Stomach (tissue), 8 donors: ENCODE measurements at regions not wholly inside any gene's neighbourhood (a gene's known extent, or its start where the extent isn't known, plus 50 kb on each side); places are given as distances from the start of the nearest gene placed in this dataset.

ENCODE experiments used
- DNase-seq, 2 donors: peaks; one replicate each; pipeline versions ENCODE4 v3.0.0 to v3.0.0-alpha.2; 2013 to 2019
- H3K27ac ChIP-seq, 5 donors: fragments of 200-600 bp in 4 of 5; sonication (generic) in 4 of 5; one replicate each; pipeline ENCODE4 v1.5.1; 2013 to 2019; ENCODE audit warnings: mild to moderate bottlenecking in 1 of 5, moderate library complexity in 1 of 5
- H3K27me3 ChIP-seq, 3 donors: fragments of 200-600 bp; sonication (generic); one replicate each; pipeline ENCODE4 v1.5.1; 2017 to 2019; ENCODE audit warnings: mixed run types in 1 of 3
- H3K36me3 ChIP-seq, 4 donors: fragments of 200-600 bp; sonication (generic); 1 replicate in 3 of 4; 2 replicates in 1 of 4; pipeline ENCODE4 v1.5.1; 2016 to 2019
- H3K4me1 ChIP-seq, 4 donors: fragments of 200-600 bp; sonication (generic); one replicate each; pipeline ENCODE4 v1.5.1; 2016 to 2019
- H3K4me3 ChIP-seq, 4 donors: fragments of 200-600 bp; sonication (generic) in 3 of 4; one replicate each; pipeline ENCODE4 v1.5.1; 2016 to 2019; ENCODE audit warnings: mild to moderate bottlenecking in 1 of 4
- H3K9me3 ChIP-seq, 4 donors: fragments of 200-600 bp; sonication (generic); one replicate each; pipeline ENCODE4 v1.5.1; 2016 to 2019
- EP300 ChIP-seq: sonication (generic); formaldehyde crosslinking; IDR thresholded peaks from one replicate; pipeline ENCODE4 v1.6.1; 2017; ENCODE audit warnings: antibody characterized with exemption
- POLR2A ChIP-seq, 4 donors: fragments of 450-650 bp; IDR thresholded peaks; one replicate each; pipeline ENCODE4 v1.6.1; 2016; ENCODE audit warnings: antibody characterized with exemption in 4 of 4, control low read depth in 2 of 4, mild to moderate bottlenecking in 1 of 4, moderate library complexity in 1 of 4
- POLR2AphosphoS5 ChIP-seq, 3 donors: sonication (generic); formaldehyde crosslinking; IDR thresholded peaks; one replicate each; pipeline ENCODE4 v1.6.1; 2016; ENCODE audit warnings: antibody characterized with exemption in 3 of 3
- WGBS, 5 donors: extraction: QIAGEN DNeasy Blood & Tissue Kit in 3 of 5; methylation state at CpG; one replicate each; pipeline versions ENCODE4 v1.1.5 to v1.1.7; 2013 to 2018; 5-methylcytosine and 5-hydroxymethylcytosine counted together
- intact Hi-C: fragments of 100-400 bp; cut with DNase I; formaldehyde crosslinking; loops from one replicate; pipeline ENCODE4 v1.15.1; 2023; ENCODE audit warnings: low total_unique reads
- TF ChIP-seq, protein P1 (sequence below), 7 experiments: fragments of 450-650 bp in 4 of 7; fragments of 200-600 bp in 3 of 7; sonication (generic) in 3 of 7; IDR thresholded peaks; one replicate each; pipeline ENCODE4 v1.5.1; 2016 to 2019; ENCODE audit warnings: antibody characterized with exemption in 7 of 7, control low read depth in 2 of 7, mild to moderate bottlenecking in 1 of 7
- donor health status: healthy with polysubstance abuse.
- donor health status: Bipolar disorder and iron deficiency.
- donor health status: healthy.

DNA sequence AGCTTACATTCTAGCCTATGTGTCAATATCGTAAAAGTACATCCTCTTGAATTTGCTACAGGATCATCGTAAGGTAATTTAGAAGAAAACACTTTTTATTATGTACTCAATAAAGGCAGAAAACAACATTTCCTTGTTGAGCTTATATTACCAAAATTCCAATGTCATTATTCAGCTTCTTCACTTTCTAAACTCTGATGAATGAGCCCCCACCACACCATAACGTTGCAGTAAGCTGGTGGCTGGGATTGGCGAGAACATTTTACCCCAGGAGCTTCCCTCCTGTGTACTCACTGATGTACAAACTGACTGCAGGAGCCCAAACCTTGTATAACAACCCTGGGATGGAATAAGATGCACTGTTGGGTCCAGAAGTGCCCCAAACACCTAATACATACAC lies 238.1 kb upstream of the MARCKS start:
- intact Hi-C loops = no loop called here
- Histone ChIP-seq H3K4me1 (no peaks in the 10 kb centered on the region), H3K36me3 (no peaks in the 10 kb centered on the region), H3K27ac (no peak overlapping the region), H3K4me3 (no peak overlapping the region), H3K9me3 (no peaks in the 10 kb centered on the region), H3K27me3 (no peaks in the 10 kb centered on the region)
- WGBS, 5 donors = 74 to 76% (median 75%) methylated on average over 4 of the region's 4 CpGs
- TF ChIP-seq POLR2A (IDR thresholded peaks at IDR 0.05) = no peak
- TF ChIP-seq, protein P1, sequence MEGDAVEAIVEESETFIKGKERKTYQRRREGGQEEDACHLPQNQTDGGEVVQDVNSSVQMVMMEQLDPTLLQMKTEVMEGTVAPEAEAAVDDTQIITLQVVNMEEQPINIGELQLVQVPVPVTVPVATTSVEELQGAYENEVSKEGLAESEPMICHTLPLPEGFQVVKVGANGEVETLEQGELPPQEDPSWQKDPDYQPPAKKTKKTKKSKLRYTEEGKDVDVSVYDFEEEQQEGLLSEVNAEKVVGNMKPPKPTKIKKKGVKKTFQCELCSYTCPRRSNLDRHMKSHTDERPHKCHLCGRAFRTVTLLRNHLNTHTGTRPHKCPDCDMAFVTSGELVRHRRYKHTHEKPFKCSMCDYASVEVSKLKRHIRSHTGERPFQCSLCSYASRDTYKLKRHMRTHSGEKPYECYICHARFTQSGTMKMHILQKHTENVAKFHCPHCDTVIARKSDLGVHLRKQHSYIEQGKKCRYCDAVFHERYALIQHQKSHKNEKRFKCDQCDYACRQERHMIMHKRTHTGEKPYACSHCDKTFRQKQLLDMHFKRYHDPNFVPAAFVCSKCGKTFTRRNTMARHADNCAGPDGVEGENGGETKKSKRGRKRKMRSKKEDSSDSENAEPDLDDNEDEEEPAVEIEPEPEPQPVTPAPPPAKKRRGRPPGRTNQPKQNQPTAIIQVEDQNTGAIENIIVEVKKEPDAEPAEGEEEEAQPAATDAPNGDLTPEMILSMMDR (IDR thresholded peaks at IDR 0.05) = no peak
- no peak for TF ChIP-seq EP300
- TF ChIP-seq POLR2AphosphoS5 (IDR thresholded peaks at IDR 0.05) = no peak
- DNase-seq = no peak

DNA sequence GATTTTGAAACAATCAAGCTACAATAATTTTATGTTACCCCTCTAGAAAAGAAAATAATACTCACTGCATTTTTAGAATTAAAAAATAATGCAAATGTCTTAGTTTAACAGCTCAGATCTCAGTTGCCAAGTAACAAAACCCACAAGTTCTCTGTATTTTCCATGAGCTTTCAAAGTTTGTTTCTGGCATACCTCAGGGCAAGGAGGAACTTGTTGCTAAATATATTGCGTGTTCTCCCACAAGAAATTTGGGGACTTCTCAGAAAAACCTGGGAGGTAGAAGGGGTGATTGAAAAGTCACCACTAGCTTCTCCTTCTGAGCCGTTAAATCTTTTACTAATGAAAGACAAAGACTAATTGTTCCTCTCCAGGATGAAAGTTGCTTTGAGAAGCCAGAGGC lies 236.8 kb upstream of the MARCKS start:
- Histone ChIP-seq H3K9me3 (no peaks in the 10 kb centered on the region), H3K4me1 (no peaks in the 10 kb centered on the region), H3K36me3 (no peaks in the 10 kb centered on the region), H3K27me3 (no peaks in the 10 kb centered on the region), H3K27ac (no peak overlapping the region), H3K4me3 (no peak overlapping the region)
- intact Hi-C loops = no loop called here
- WGBS, 5 donors = 50 to 66% (median 53%) methylated on average over 2 of the region's 2 CpGs
- TF ChIP-seq, protein P1 (IDR thresholded peaks at IDR 0.05) = no peak
- TF ChIP-seq POLR2A (IDR thresholded peaks at IDR 0.05) = no peak
- no peak for TF ChIP-seq EP300
- TF ChIP-seq POLR2AphosphoS5 (IDR thresholded peaks at IDR 0.05) = no peak
- no peak for DNase-seq

DNA sequence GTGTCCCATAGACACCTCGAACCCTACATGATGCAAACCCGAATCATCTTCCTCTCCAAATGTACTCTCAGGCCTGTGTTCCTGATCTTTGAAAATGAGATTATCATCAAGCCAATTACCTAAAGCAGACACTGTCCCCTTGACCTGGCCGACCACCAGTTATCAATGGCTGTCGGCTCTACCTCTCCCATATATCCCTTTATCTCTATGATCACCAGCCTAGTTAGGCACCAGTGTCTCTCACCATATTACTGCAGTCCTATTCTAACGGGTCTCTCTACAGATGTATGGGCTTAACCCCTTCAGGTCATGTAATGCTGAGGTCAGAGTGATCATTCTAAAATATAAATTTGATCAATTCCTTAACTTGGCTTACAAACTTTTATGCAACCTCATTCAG lies 234.9 kb upstream of the MARCKS start:
- H3K4me1 ChIP-seq = no peaks in the 10 kb centered on the region
- H3K4me3 ChIP-seq = no peak overlapping the region
- WGBS, 5 donors = 72 to 84% (median 81%) methylated on average over 5 of the region's 5 CpGs
- H3K36me3 ChIP-seq = no peaks in the 10 kb centered on the region
- TF ChIP-seq EP300 = no peak
- TF ChIP-seq POLR2AphosphoS5 (IDR thresholded peaks at IDR 0.05) = no peak
- TF ChIP-seq, protein P1 (IDR thresholded peaks at IDR 0.05) = no peak
- TF ChIP-seq POLR2A (IDR thresholded peaks at IDR 0.05) = no peak
- no peaks in the 10 kb centered on the region for H3K27me3 ChIP-seq
- no peak overlapping the region for H3K27ac ChIP-seq
- H3K9me3 ChIP-seq = no peaks in the 10 kb centered on the region
- no peak for DNase-seq
- intact Hi-C loops = no loop called here

DNA sequence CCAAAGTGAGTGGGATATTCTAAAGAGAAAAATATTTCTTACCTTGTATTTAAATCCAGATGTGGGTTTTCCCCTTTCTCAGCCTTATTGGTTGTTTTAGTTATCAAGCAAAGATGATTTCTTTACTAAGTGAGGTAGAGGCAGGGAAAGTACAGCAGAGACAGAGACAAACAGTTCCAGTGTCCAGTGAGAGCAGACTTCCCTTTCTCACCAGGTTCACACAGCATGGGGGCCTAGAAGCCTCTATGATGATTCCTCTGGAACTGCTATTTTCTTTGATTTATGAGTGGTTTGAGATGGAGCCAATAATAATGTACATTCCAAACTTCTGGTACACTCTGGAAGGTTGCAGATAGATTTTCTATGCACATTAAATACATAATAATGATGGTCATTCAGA lies 234.0 kb upstream of the MARCKS start:
- H3K4me3 ChIP-seq = no peak overlapping the region
- H3K4me1 ChIP-seq = no peaks in the 10 kb centered on the region
- DNase-seq = no peak
- no peak overlapping the region for H3K27ac ChIP-seq
- intact Hi-C loops = no loop called here
- no peaks in the 10 kb centered on the region for H3K27me3 ChIP-seq
- no peaks in the 10 kb centered on the region for H3K9me3 ChIP-seq
- no peaks in the 10 kb centered on the region for H3K36me3 ChIP-seq
- no peak for TF ChIP-seq EP300
- TF ChIP-seq, protein P1 (IDR thresholded peaks at IDR 0.05) = no peak
- no peak for TF ChIP-seq POLR2A (IDR thresholded peaks at IDR 0.05)
- TF ChIP-seq POLR2AphosphoS5 (IDR thresholded peaks at IDR 0.05) = no peak

DNA sequence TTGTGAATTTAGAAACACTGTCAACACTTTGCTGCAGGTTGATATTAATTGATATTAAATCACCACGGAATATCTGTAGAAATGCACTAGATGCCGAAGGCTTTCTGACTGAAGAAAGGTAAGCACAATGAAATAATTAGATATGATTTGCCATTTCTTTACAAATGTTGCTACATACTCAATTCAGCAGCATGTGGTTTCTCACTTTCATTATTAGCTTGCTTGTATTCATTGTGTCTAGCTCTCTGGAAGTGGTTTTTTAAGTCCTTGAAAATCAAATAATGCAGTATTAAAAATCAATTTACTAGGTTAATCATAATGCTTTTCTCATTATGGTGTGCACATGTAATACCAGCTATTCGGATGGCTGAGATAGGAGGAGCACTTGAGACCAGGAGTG lies 231.3 kb upstream of the MARCKS start:
- intact Hi-C loops = no loop called here
- DNase-seq = no peak
- Histone ChIP-seq H3K9me3 (no peaks in the 10 kb centered on the region), H3K27ac (no peak overlapping the region), H3K36me3 (no peaks in the 10 kb centered on the region), H3K4me3 (no peak overlapping the region), H3K4me1 (peaks cover 6 to 21% (median 9%) of the 10 kb centered on the region in 4 donors), H3K27me3 (no peaks in the 10 kb centered on the region)
- no peak for TF ChIP-seq POLR2AphosphoS5 (IDR thresholded peaks at IDR 0.05)
- no peak for TF ChIP-seq EP300
- TF ChIP-seq POLR2A (IDR thresholded peaks at IDR 0.05) = no peak
- TF ChIP-seq, protein P1 (IDR thresholded peaks at IDR 0.05) = no peak
- 82 to 93% (median 84%) methylated on average over 3 of the region's 3 CpGs for WGBS, 5 donors
